Fibroblast of the aortic adventitia (primary cell): ENCODE measurements at regions not wholly inside any gene's neighbourhood (a gene's known extent, or its start where the extent isn't known, plus 50 kb on each side); places are given as distances from the start of the nearest gene placed in this dataset.

Source experiments
- DNase-seq: peaks from one replicate; pipeline ENCODE4 v3.0.0-alpha.2; 2010; ENCODE audit warnings: low read depth
- H3K4me3 ChIP-seq: 2 replicates; pipeline ENCODE4 v1.5.1; 2011; ENCODE audit warnings: low read depth, mild to moderate bottlenecking, control low read depth, low read length, moderate library complexity
- CTCF ChIP-seq: IDR thresholded peaks from 2 replicates; pipeline ENCODE4 v1.5.1; 2011; ENCODE audit warnings: mild to moderate bottlenecking, low read length, control low read depth, inconsistent platforms; ENCODE audit not compliant: insufficient read depth

GRCh38 chr5:56479696-56480077, 246.6 kb upstream of the ANKRD55 start:
- H3K4me3 ChIP-seq: no peak overlapping the region
- no peak for TF ChIP-seq CTCF
- no peak for DNase-seq

GRCh38 chr5:56479126-56479525, 246.0 kb upstream of the ANKRD55 start:
- TF ChIP-seq CTCF: no peak
- no peak overlapping the region for H3K4me3 ChIP-seq
- no peak for DNase-seq

GRCh38 chr5:56478062-56478461, 244.9 kb upstream of the ANKRD55 start:
- no peak for TF ChIP-seq CTCF
- DNase-seq: no peak
- H3K4me3 ChIP-seq: no peak overlapping the region

GRCh38 chr5:56476487-56476856, 243.3 kb upstream of the ANKRD55 start:
- DNase-seq: no peak

GRCh38 chr5:56475689-56476486, 242.8 kb upstream of the ANKRD55 start:
- TF ChIP-seq CTCF: no peak
- no peak overlapping the region for H3K4me3 ChIP-seq
- DNase-seq: no peak

More at GRCh38 chr5:56476487-56476856, 243.3 kb upstream of the ANKRD55 start:
- no peak overlapping the region for H3K4me3 ChIP-seq
- no peak for TF ChIP-seq CTCF

- DNase-seq: no peak
- no peak for TF ChIP-seq CTCF
- no peak overlapping the region for H3K4me3 ChIP-seq
These were observed 238.6 kb upstream of the ANKRD55 start for GRCh38 chr5:56471707-56472106.

GRCh38 chr5:56470007-56470406, 236.9 kb upstream of the ANKRD55 start:
- TF ChIP-seq CTCF: no peak

More at GRCh38 chr5:56470007-56470406, 236.9 kb upstream of the ANKRD55 start:
- no peak for DNase-seq
- H3K4me3 ChIP-seq: no peak overlapping the region
